Duodenal mucosa (tissue), 2 donors: ENCODE measurements at regions not wholly inside any gene's neighbourhood (a gene's known extent, or its start where the extent isn't known, plus 50 kb on each side); places are given as distances from the start of the nearest gene placed in this dataset.

ENCODE experiments used
- H3K27ac ChIP-seq: one replicate; pipeline ENCODE4 v1.7.0; 2013; ENCODE audit warnings: low read depth, low read length
- H3K27me3 ChIP-seq, 2 donors: one replicate each; pipeline ENCODE4 v1.7.0; 2013; ENCODE audit warnings: low read length in 2 of 2, control low read depth in 1 of 2; ENCODE audit not compliant: insufficient read depth in 2 of 2, control insufficient read depth in 1 of 2
- H3K36me3 ChIP-seq, 2 donors: one replicate each; pipeline ENCODE4 v1.7.0; 2013; ENCODE audit warnings: low read length in 2 of 2, control low read depth in 1 of 2; ENCODE audit not compliant: insufficient read depth in 2 of 2, control insufficient read depth in 1 of 2
- H3K4me1 ChIP-seq, 2 donors: one replicate each; pipeline ENCODE4 v1.7.0; 2013; ENCODE audit warnings: low read length in 2 of 2, control low read depth in 1 of 2; ENCODE audit not compliant: insufficient read depth in 2 of 2, control insufficient read depth in 1 of 2
- H3K4me3 ChIP-seq, 2 donors: one replicate each; pipeline ENCODE4 v1.7.0; 2013; ENCODE audit warnings: low read length in 2 of 2, low read depth in 1 of 2
- H3K9ac ChIP-seq, 2 donors: one replicate each; pipeline ENCODE4 v1.7.0; 2013; ENCODE audit warnings: low read length in 2 of 2, low read depth in 1 of 2
- H3K9me3 ChIP-seq, 2 donors: one replicate each; pipeline ENCODE4 v1.7.0; 2013; ENCODE audit warnings: low read length in 2 of 2, control low read depth in 1 of 2; ENCODE audit not compliant: control insufficient read depth in 1 of 2

DNA sequence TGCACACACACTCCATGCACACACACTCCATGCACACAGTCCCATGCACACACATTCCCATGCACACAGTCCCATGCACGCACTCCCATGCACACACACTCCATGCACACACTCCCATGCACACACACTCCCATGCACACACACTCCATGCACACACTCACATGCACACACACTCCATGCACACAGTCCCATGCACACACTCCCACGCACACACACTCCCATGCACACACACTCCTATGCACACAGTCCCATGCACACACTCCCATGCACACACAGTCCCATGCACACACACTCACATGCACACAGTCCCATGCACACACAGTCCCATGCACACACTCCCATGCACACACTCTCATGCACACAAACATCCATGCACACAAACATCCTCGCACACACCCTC lies 168.4 kb downstream of the TTLL2 start:
- Histone ChIP-seq H3K9ac (no peak overlapping the region), H3K4me1 (peaks cover under 1 to 7% of the 10 kb centered on the region in 2 donors), H3K4me3 (no peak overlapping the region), H3K27me3 (peaks cover 0 to 4% of the 10 kb centered on the region in 2 donors), H3K36me3 (no peaks in the 10 kb centered on the region), H3K27ac (no peak overlapping the region), H3K9me3 (no peaks in the 10 kb centered on the region)

DNA sequence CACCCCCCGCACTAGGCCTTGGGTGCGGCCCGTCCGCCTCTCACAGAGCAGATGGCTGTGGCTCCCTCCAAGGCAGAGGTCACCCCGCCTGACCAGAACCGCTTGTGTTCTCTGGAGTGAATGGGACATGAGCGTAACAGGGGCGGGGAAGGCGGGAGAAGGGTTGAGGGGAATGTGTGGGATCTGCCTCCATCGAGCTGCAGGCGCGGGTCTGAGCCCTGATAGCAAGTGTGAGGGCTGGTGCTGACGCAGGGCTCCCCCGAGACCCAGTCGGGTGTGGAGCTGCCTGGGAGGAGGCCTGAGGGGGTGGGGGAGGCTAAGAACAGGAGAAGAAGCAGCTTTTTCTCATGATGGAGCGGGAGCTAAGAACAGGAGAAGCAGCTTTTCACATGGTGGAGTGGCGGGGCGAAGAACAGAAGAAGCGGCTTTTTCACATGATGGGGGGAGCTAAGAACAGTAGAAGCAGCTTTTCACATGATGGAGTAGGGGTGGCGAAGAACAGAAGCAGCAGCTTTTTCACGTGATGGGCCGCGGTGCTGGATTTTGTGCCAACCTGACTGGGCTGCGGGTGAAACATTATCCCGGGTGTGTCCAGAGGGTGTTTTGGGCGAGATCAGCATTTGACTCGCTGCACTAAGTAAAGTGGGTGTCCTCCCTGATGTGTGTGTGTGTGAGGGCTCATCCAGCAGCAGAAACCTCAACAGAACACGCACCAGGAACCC lies 169.3 kb downstream of the TTLL2 start:
- Histone ChIP-seq H3K27ac (no peak overlapping the region), H3K27me3 (peaks cover 0 to 4% of the 10 kb centered on the region in 2 donors), H3K4me1 (peaks cover 5 to 15% of the 10 kb centered on the region in 2 donors), H3K36me3 (no peaks in the 10 kb centered on the region), H3K4me3 (no peak overlapping the region), H3K9me3 (no peaks in the 10 kb centered on the region), H3K9ac (no peak overlapping the region)

DNA sequence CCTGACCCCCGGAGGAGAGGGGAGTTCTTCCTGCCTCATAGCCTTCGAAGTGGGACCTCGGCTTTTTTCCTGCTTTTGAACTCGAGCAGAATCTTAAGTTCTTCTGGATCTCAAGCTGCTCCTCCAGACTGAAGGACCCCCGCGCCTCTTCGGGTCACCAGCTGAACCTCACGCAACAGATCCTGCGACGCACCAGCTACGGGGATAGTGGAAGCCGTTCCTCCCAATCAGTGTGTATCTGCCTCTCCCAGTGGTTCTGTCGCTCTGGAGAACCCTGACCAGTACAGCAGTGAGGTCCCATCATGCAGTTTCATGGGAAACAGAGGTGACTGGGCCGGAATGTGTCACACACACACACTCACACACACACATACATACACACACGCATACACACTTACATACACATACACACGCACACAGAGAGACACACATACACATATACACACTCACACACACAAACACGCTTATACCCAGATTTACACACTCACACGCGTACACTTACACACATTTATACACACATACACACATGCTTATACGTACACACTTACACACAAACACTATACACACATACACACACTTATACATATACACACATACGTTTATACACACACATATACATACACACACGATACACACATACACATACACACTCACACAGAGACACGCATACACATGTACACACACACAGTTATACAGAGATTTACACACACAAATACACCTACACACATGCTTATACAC lies 170.0 kb downstream of the TTLL2 start:
- Histone ChIP-seq H3K4me1 (peaks cover 5 to 22% of the 10 kb centered on the region in 2 donors), H3K27ac (no peak overlapping the region), H3K9me3 (no peaks in the 10 kb centered on the region), H3K36me3 (no peaks in the 10 kb centered on the region), H3K27me3 (peaks cover 0 to 4% of the 10 kb centered on the region in 2 donors), H3K4me3 (no peak overlapping the region), H3K9ac (no peak overlapping the region)

DNA sequence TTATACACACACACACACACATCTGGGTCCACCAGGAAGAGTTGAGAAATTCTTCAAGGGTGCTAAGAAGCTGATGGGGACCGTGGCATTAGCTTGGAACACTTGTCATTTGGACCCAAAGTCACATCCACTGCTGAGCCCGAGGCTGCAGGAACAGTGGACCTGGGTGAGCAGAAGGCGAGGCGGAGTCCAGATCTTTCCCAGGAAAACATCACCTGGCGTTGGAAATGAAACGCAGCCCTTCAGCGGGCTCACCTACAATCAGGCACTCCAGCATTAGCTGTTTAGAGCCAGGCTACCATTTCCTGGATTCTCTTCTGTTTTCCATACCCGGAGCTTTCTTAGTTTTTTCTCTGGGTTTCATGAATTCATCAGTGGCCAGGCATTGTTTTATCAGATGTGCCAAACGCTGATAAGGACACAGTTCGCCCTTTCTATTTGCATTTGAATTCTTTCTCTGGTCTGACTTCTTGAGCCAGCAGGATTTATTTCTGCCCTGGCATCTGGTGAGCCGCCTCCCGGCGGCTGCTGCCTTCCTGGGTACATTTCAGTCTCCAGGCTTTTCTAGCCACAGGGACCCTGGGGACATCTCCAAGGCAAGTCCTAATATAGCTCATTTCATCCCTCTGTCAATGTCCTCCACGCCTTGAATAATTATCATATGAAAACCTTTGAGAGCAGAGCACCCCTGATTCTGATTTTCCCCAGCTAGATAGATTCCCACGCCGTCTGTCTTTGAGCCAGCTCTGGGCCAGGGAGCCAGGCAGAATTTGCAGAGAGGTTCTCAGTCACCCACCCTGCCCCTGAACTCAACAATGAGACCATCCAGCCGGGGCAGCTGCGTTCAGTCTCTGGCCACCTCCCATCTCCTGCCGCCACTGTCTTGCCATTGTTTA lies 170.9 kb downstream of the TTLL2 start:
- no peak overlapping the region for H3K27ac ChIP-seq

DNA sequence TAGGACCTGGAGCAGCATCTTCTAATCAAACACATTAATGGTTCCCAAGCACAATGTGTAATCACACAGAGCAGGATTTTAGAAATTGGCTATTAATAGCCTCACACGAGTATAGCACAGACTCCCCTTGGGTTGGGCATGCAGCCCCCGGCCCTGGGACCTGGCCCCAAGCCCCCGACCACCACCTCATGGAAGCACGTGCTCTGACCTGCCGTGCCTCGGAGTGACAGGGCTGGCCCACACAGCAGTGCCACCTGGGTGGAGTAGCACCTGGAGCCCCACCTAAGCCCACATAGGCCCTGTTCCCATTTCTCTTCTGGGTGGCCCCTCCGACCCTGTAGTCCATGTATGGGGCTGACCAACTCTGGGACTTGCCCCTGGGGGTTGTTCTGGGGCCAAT lies 171.8 kb downstream of the TTLL2 start:
- Histone ChIP-seq H3K27ac (no peak overlapping the region), H3K9me3 (no peaks in the 10 kb centered on the region), H3K36me3 (no peaks in the 10 kb centered on the region), H3K27me3 (peaks cover 0 to 4% of the 10 kb centered on the region in 2 donors), H3K4me3 (no peak overlapping the region), H3K4me1 (peaks cover 5 to 22% of the 10 kb centered on the region in 2 donors), H3K9ac (no peak overlapping the region)

More for the DNA sequence above, 170.9 kb downstream of the TTLL2 start:
- Histone ChIP-seq H3K27me3 (peaks cover 0 to 4% of the 10 kb centered on the region in 2 donors), H3K9ac (no peak overlapping the region), H3K36me3 (no peaks in the 10 kb centered on the region), H3K4me3 (no peak overlapping the region), H3K9me3 (no peaks in the 10 kb centered on the region), H3K4me1 (peaks cover 5 to 22% of the 10 kb centered on the region in 2 donors)

DNA sequence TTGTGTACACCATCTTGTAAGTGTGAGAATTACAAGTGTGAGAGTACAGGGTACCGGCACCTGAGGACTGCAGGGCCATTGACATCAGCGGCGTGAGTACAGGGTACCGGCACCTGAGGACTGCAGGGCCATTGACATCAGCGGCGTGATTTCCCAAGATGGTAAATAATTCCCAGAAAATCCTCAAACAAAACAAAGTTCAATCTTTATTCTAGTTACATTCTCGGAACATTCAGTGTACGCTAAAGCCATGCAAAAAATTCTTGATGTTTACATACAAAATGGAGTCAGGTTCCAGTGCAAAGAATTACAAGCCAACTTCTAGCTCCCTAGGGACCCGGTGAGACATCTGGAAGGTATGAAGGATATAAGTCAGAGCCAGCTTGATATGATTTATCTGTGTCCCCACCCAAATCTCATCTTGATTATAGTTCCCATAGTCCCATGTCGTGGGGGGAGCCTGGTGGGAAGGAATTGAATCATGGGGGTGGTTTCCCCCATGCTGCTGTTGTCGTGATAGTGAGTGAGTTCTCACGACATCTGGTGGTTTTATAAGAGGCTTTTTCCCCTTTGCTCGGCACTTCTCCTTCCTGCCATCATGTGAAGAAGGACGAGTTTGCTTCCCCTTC lies 172.7 kb downstream of the TTLL2 start:
- Histone ChIP-seq H3K27ac (no peak overlapping the region), H3K9me3 (no peaks in the 10 kb centered on the region), H3K36me3 (no peaks in the 10 kb centered on the region), H3K4me3 (no peak overlapping the region), H3K9ac (no peak overlapping the region), H3K27me3 (peaks cover 0 to 4% of the 10 kb centered on the region in 2 donors), H3K4me1 (peaks cover 5 to 22% of the 10 kb centered on the region in 2 donors)

DNA sequence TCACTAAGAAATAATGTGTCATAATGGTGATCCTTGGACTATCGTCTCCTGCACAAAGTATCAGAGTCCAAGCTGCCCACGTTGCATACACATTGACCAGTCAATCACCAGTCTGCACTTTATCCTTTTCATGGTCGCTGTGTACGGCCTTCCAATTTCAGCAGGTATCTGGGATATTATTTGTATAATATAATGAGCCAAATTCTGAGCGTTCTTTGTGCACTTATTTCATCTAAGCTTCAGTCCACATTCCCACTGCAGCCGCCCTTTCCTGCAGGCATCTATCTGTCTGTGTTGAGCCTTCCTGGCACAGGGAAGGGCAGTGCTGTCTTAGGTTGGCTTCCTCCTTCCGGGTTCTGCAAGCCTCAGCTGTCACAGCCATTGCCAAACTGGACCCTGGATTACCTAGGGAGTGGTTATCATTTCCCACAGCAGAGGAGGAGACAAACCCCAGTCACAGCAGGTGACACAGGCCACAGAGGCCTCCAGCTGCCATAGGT lies 174.3 kb downstream of the TTLL2 start:
- Histone ChIP-seq H3K36me3 (no peaks in the 10 kb centered on the region), H3K9me3 (no peaks in the 10 kb centered on the region), H3K27me3 (no peaks in the 10 kb centered on the region), H3K9ac (no peak overlapping the region), H3K4me1 (peaks cover 5 to 22% of the 10 kb centered on the region in 2 donors), H3K4me3 (no peak overlapping the region), H3K27ac (peak overlapping the region; percentile 35)

DNA sequence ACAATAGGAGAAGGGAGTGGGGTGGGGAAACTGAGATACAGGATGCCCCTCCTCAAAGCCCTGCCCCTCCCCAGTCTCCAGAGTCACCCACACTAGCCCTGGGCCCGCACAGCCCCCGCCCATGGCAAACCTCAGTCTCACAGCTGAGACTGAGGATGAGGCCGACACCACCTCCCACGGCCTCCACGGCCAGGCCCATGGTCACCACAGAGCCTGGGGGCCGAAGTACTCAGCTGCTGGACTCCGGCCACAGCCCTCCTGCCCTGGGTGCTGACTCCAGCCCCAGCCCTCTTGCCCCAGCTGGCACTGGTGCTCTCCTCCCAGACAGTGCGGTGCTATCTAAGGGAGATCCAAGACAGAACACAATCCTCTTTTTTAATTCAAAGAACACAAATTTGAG lies 176.1 kb downstream of the TTLL2 start:
- H3K27ac ChIP-seq = no peak overlapping the region
- H3K27me3 ChIP-seq = no peaks in the 10 kb centered on the region
- no peaks in the 10 kb centered on the region for H3K9me3 ChIP-seq
- no peak overlapping the region for H3K4me3 ChIP-seq
- no peaks in the 10 kb centered on the region for H3K36me3 ChIP-seq
- H3K4me1 ChIP-seq = peaks cover 5 to 15% of the 10 kb centered on the region in 2 donors
- no peak overlapping the region for H3K9ac ChIP-seq

DNA sequence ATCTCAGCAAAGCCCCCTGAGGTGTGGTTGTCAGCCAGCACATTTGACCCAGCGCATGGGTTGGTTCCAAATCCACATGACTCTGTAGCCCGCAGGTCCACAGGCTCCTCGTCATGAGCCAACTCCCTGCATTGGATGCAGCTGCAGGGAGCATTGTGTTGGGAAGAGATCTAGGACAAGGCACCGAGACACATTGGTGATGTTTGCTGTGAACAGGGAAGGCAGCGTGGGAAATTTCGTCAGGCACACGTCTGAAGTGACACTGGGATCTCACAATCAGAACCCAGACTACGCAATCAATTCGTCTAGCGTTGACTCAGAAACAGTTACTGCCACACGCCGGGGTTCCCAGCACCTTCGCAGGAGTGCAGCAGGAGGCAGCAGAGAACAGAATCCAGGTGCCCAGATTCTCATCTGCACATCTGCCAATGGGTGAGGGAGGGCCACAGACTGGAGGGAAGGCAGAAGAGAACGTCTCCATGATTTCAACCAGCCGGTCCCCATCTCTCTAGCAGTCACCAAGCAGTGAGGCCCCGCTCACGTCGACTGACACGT lies 177.0 kb downstream of the TTLL2 start:
- peaks cover 5 to 23% of the 10 kb centered on the region in 2 donors for H3K4me1 ChIP-seq
- H3K36me3 ChIP-seq = no peaks in the 10 kb centered on the region
- no peak overlapping the region for H3K9ac ChIP-seq
- no peaks in the 10 kb centered on the region for H3K9me3 ChIP-seq
- no peak overlapping the region for H3K27ac ChIP-seq
- no peak overlapping the region for H3K4me3 ChIP-seq
- no peaks in the 10 kb centered on the region for H3K27me3 ChIP-seq
